WTC11 (cell line): ENCODE measurements at regions not wholly inside any gene's neighbourhood (a gene's known extent, or its start where the extent isn't known, plus 50 kb on each side); places are given as distances from the start of the nearest gene placed in this dataset.

Experiments used
- ATAC-seq: fragments of 200-7000 bp; cut with Tn5 transposase; 2 replicates; pipeline ENCODE4 v1.10.0; 2021; ENCODE audit warnings: mild to moderate bottlenecking, moderate library complexity
- CTCF ChIA-PET: fragments of 300-600 bp; sonication (Branson Sonifier 250); formaldehyde crosslinking; loops from one replicate; lab custom pipeline; 2021; ENCODE audit warnings: antibody characterized with exemption; lab: Charles Lee
- POLR2A ChIA-PET: fragments of 350-600 bp; sonication (Branson Sonifier 250); formaldehyde crosslinking; loops from one replicate; lab custom pipeline; 2021; ENCODE audit warnings: antibody characterized with exemption; lab: Charles Lee
- DNase-seq: peaks from one replicate; pipeline ENCODE4 v3.0.0; 2021; ENCODE audit warnings: low spot score
- H3K27ac Mint-ChIP-seq: 2 replicates; pipeline ENCODE4 v1.8.0; 2021; ENCODE audit warnings: mixed read lengths
- H3K27me3 Mint-ChIP-seq: 2 replicates; pipeline ENCODE4 v1.8.0; 2021; ENCODE audit warnings: low read depth, mild to moderate bottlenecking, moderate library complexity, mixed read lengths
- H3K36me3 Mint-ChIP-seq: 2 replicates; pipeline ENCODE4 v1.8.0; 2021; ENCODE audit warnings: mixed read lengths
- H3K4me1 Mint-ChIP-seq: 2 replicates; pipeline ENCODE4 v1.8.0; 2022; ENCODE audit warnings: mixed read lengths
- H3K4me3 Mint-ChIP-seq: 2 replicates; pipeline ENCODE4 v1.8.0; 2021; ENCODE audit warnings: mild to moderate bottlenecking, moderate library complexity, mixed read lengths
- H3K9me3 Mint-ChIP-seq: 2 replicates; pipeline ENCODE4 v1.8.0; 2021; ENCODE audit warnings: mixed read lengths
- CREB1 ChIP-seq: sonication (generic); formaldehyde crosslinking; IDR thresholded peaks from 2 replicates; pipeline ENCODE4 v1.8.0; 2023; ENCODE audit warnings: mild to moderate bottlenecking, missing genetic modification reagents
- E2F1 ChIP-seq: sonication (generic); formaldehyde crosslinking; IDR thresholded peaks from 2 replicates; pipeline ENCODE4 v1.8.0; 2022; ENCODE audit warnings: mild to moderate bottlenecking, missing genetic modification reagents
- ELF4 ChIP-seq: sonication (generic); formaldehyde crosslinking; IDR thresholded peaks from 2 replicates; pipeline ENCODE4 v1.8.1; 2022; ENCODE audit warnings: low read depth, mild to moderate bottlenecking, moderate library complexity, missing genetic modification reagents
- ERG ChIP-seq: fragments of 250-450 bp; sonication (Bioruptor Pico); IDR thresholded peaks from 2 replicates; pipeline ENCODE4 v1.8.0; 2021; ENCODE audit warnings: mild to moderate bottlenecking
- GTF2I ChIP-seq: fragments of 250-450 bp; sonication (Bioruptor Pico); conservative IDR thresholded peaks from 2 replicates; pipeline ENCODE4 v1.4.0; 2021; ENCODE audit warnings: mild to moderate bottlenecking
- JUN ChIP-seq: sonication (generic); formaldehyde crosslinking; IDR thresholded peaks from 2 replicates; pipeline ENCODE4 v1.8.0; 2023; ENCODE audit warnings: mild to moderate bottlenecking, missing genetic modification reagents
- KAT7 ChIP-seq: sonication (generic); formaldehyde crosslinking; IDR thresholded peaks from 2 replicates; pipeline ENCODE4 v1.8.1; 2023; ENCODE audit warnings: missing genetic modification reagents, mild to moderate bottlenecking, borderline replicate concordance
- NR1H2 ChIP-seq: sonication (generic); formaldehyde crosslinking; IDR thresholded peaks from 2 replicates; pipeline ENCODE4 v1.9.0; 2021; ENCODE audit warnings: mild to moderate bottlenecking, moderate library complexity, missing genetic modification reagents
- OVOL2 ChIP-seq: fragments of 250-450 bp; sonication (Bioruptor Pico); IDR thresholded peaks from 2 replicates; pipeline ENCODE4 v1.9.0; 2021; ENCODE audit warnings: mild to moderate bottlenecking, borderline replicate concordance
- PRDM15 ChIP-seq: sonication (generic); formaldehyde crosslinking; IDR thresholded peaks from 2 replicates; pipeline ENCODE4 v1.8.0; 2022; ENCODE audit warnings: missing genetic modification reagents
- PRRX2 ChIP-seq: fragments of 250-450 bp; sonication (Bioruptor Pico); IDR thresholded peaks from 2 replicates; pipeline ENCODE4 v1.8.0; 2021; ENCODE audit warnings: mild to moderate bottlenecking
- RELA ChIP-seq: sonication (generic); formaldehyde crosslinking; IDR thresholded peaks from 2 replicates; pipeline ENCODE4 v1.8.1; 2022; ENCODE audit warnings: missing genetic modification reagents, mild to moderate bottlenecking, borderline replicate concordance
- SMAD4 ChIP-seq: sonication (generic); formaldehyde crosslinking; IDR thresholded peaks from 2 replicates; pipeline ENCODE4 v1.8.0; 2022; ENCODE audit warnings: mild to moderate bottlenecking, missing genetic modification reagents
- STAT6 ChIP-seq: sonication (generic); formaldehyde crosslinking; conservative IDR thresholded peaks from 2 replicates; pipeline ENCODE4 v1.8.1; 2023; ENCODE audit warnings: mild to moderate bottlenecking, low read depth, missing genetic modification reagents, moderate library complexity
- TCF7 ChIP-seq: sonication (generic); formaldehyde crosslinking; IDR thresholded peaks from 2 replicates; pipeline ENCODE4 v1.8.0; 2022; ENCODE audit warnings: mild to moderate bottlenecking, low read depth, missing genetic modification reagents, moderate library complexity
- TP53 ChIP-seq: sonication (generic); formaldehyde crosslinking; IDR thresholded peaks from 2 replicates; pipeline ENCODE4 v1.8.1; 2023; ENCODE audit warnings: mild to moderate bottlenecking, missing genetic modification reagents
- USF2 ChIP-seq: sonication (generic); formaldehyde crosslinking; IDR thresholded peaks from 2 replicates; pipeline ENCODE4 v1.8.1; 2023; ENCODE audit warnings: mild to moderate bottlenecking, missing genetic modification reagents, moderate library complexity
- ZBTB43 ChIP-seq: sonication (generic); formaldehyde crosslinking; IDR thresholded peaks from 2 replicates; pipeline ENCODE4 v1.8.1; 2023; ENCODE audit warnings: mild to moderate bottlenecking, missing genetic modification reagents
- ZNF138 ChIP-seq: sonication (generic); formaldehyde crosslinking; conservative IDR thresholded peaks from 2 replicates; pipeline ENCODE4 v1.8.1; 2022; ENCODE audit warnings: mild to moderate bottlenecking, moderate library complexity, missing genetic modification reagents
- ZNF219 ChIP-seq: sonication (generic); formaldehyde crosslinking; IDR thresholded peaks from 2 replicates; pipeline ENCODE4 v1.8.0; 2023; ENCODE audit warnings: missing genetic modification reagents, mild to moderate bottlenecking, borderline replicate concordance
- ZNF263 ChIP-seq: sonication (generic); formaldehyde crosslinking; IDR thresholded peaks from 2 replicates; pipeline ENCODE4 v1.8.1; 2022; ENCODE audit warnings: low read depth, mild to moderate bottlenecking, moderate library complexity, missing genetic modification reagents
- ZNF281 ChIP-seq: sonication (generic); formaldehyde crosslinking; IDR thresholded peaks from 2 replicates; pipeline ENCODE4 v1.8.0; 2023; ENCODE audit warnings: mild to moderate bottlenecking, missing genetic modification reagents
- ZNF416 ChIP-seq: fragments of 250-450 bp; sonication (Bioruptor Pico); IDR thresholded peaks from 2 replicates; pipeline ENCODE4 v1.9.0; 2021; ENCODE audit warnings: mild to moderate bottlenecking, inconsistent platforms
- ZNF671 ChIP-seq: fragments of 250-450 bp; sonication (Bioruptor Pico); IDR thresholded peaks from 2 replicates; pipeline ENCODE4 v1.8.0; 2021; ENCODE audit warnings: mild to moderate bottlenecking

GRCh38 chr5:126693806-126694205, 83.1 kb upstream of the LMNB1 start:
- CTCF ChIA-PET: no interaction called here
- Mint-ChIP-seq H3K4me3 (no peak overlapping the region), H3K27ac (no peak overlapping the region), H3K36me3 (no peaks in the 10 kb centered on the region), H3K4me1 (peaks cover 5% of the 10 kb centered on the region; the same call in 1 of the 2 replicates), H3K27me3 (no peaks in the 10 kb centered on the region), H3K9me3 (no peaks in the 10 kb centered on the region)
- ATAC-seq: no peak
- POLR2A ChIA-PET: no interaction called here
- no peak for DNase-seq
- no peak for TF ChIP-seq ZNF219 (CRISPR knock-in tag)
- TF ChIP-seq ELF4 (CRISPR knock-in tag): no peak
- no peak for TF ChIP-seq OVOL2 (CRISPR knock-in tag)
- TF ChIP-seq E2F1: no peak
- TF ChIP-seq JUN (CRISPR knock-in tag): no peak
- no peak for TF ChIP-seq ZBTB43 (CRISPR knock-in tag)
- no peak for TF ChIP-seq ZNF263 (CRISPR knock-in tag)
- TF ChIP-seq ZNF281 (CRISPR knock-in tag): no peak
- no peak for TF ChIP-seq ZNF416 (CRISPR knock-in tag)
- no peak for TF ChIP-seq SMAD4 (CRISPR knock-in tag)
- TF ChIP-seq PRDM15 (CRISPR knock-in tag): no peak

GRCh38 chr5:126694403-126694802, 82.5 kb upstream of the LMNB1 start:
- Mint-ChIP-seq H3K4me3 (no peak overlapping the region), H3K27me3 (no peaks in the 10 kb centered on the region), H3K36me3 (no peaks in the 10 kb centered on the region), H3K4me1 (peaks cover 5% of the 10 kb centered on the region; the same call in 1 of the 2 replicates), H3K27ac (no peak overlapping the region), H3K9me3 (no peaks in the 10 kb centered on the region)
- DNase-seq (no peak), ATAC-seq (no peak)
- ChIA-PET POLR2A (no interaction called here), CTCF (no interaction called here)
- TF ChIP-seq KAT7 (CRISPR knock-in tag) (no peak), RELA (CRISPR knock-in tag) (no peak), ERG (CRISPR knock-in tag) (no peak), USF2 (CRISPR knock-in tag) (no peak), GTF2I (CRISPR knock-in tag) (no peak), TCF7 (no peak), SMAD4 (CRISPR knock-in tag) (no peak), CREB1 (CRISPR knock-in tag) (no peak), NR1H2 (CRISPR knock-in tag) (no peak), ZNF138 (no peak), ZNF671 (CRISPR knock-in tag) (no peak), TP53 (CRISPR knock-in tag) (no peak), PRRX2 (CRISPR knock-in tag) (no peak), STAT6 (CRISPR knock-in tag) (no peak)
